Stomach (tissue), 4 donors: ENCODE measurements at regions not wholly inside any gene's neighbourhood (a gene's known extent, or its start where the extent isn't known, plus 50 kb on each side); places are given as distances from the start of the nearest gene placed in this dataset.

Experiments
- EP300 ChIP-seq: sonication (generic); formaldehyde crosslinking; IDR thresholded peaks from one replicate; pipeline ENCODE4 v1.6.1; 2017; ENCODE audit warnings: antibody characterized with exemption
- POLR2A ChIP-seq, 4 donors: fragments of 450-650 bp; IDR thresholded peaks; one replicate each; pipeline ENCODE4 v1.6.1; 2016; ENCODE audit warnings: antibody characterized with exemption in 4 of 4, control low read depth in 2 of 4, mild to moderate bottlenecking in 1 of 4, moderate library complexity in 1 of 4
- POLR2AphosphoS5 ChIP-seq, 3 donors: sonication (generic); formaldehyde crosslinking; IDR thresholded peaks; one replicate each; pipeline ENCODE4 v1.6.1; 2016; ENCODE audit warnings: antibody characterized with exemption in 3 of 3
- TF ChIP-seq, protein P1 (sequence below), 7 experiments: fragments of 450-650 bp in 4 of 7; fragments of 200-600 bp in 3 of 7; sonication (generic) in 3 of 7; IDR thresholded peaks; one replicate each; pipeline ENCODE4 v1.5.1; 2016 to 2019; ENCODE audit warnings: antibody characterized with exemption in 7 of 7, control low read depth in 2 of 7, mild to moderate bottlenecking in 1 of 7

- TF ChIP-seq POLR2A (IDR thresholded peaks at IDR 0.05) (no peak), POLR2AphosphoS5 (IDR thresholded peaks at IDR 0.05) (no peak), EP300 (no peak)
- TF ChIP-seq, protein P1, sequence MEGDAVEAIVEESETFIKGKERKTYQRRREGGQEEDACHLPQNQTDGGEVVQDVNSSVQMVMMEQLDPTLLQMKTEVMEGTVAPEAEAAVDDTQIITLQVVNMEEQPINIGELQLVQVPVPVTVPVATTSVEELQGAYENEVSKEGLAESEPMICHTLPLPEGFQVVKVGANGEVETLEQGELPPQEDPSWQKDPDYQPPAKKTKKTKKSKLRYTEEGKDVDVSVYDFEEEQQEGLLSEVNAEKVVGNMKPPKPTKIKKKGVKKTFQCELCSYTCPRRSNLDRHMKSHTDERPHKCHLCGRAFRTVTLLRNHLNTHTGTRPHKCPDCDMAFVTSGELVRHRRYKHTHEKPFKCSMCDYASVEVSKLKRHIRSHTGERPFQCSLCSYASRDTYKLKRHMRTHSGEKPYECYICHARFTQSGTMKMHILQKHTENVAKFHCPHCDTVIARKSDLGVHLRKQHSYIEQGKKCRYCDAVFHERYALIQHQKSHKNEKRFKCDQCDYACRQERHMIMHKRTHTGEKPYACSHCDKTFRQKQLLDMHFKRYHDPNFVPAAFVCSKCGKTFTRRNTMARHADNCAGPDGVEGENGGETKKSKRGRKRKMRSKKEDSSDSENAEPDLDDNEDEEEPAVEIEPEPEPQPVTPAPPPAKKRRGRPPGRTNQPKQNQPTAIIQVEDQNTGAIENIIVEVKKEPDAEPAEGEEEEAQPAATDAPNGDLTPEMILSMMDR (IDR thresholded peaks at IDR 0.05): no peak
Measured at GRCh38 chr4:97270051-97270450, 873.2 kb downstream of the STPG2 start.
